ENCODE measurements at regions not wholly inside any gene's neighbourhood (a gene's known extent, or its start where the extent isn't known, plus 50 kb on each side); places are given as distances from the start of the nearest gene placed in this dataset.

DNA sequence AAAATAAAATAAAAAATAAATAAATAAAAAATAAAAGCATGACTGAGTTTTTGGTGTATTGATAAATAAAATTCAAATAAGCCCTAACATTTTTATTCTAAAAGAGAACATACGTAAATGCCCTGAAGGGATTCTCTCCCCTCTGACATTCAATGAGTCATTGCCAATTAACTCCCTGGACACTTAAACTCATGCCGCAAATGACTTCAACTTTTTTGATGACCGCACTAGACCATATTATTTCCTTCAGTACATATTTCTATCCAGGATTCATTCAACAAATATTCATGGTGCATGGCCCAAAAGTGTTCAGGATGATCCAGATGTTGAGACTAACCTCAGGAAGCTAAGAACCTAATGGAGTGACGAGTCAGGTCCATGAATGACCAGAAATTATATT is 195.9 kb upstream of the LRRN1 start:
- WGBS, 2 experiments (ENCODE audit: insufficient coverage in 2 of 2), result 90 to 97% methylated on average over 3 of the region's 4 CpGs
- Histone ChIP-seq H3K4me1 (ENCODE audit: control insufficient read depth, insufficient read depth, low read length, poor library complexity, severe bottlenecking) (peaks cover 6% of the 10 kb centered on the region), H3K4me3 (ENCODE audit: extremely low read depth, insufficient read depth, low read length, poor library complexity, severe bottlenecking) (no peak overlapping the region), H3K36me3 (ENCODE audit: control insufficient read depth, insufficient read depth, low read length) (no peaks in the 10 kb centered on the region), H3K27ac (ENCODE audit: low read depth, low read length, severe bottlenecking) (no peak overlapping the region), H3K9me3 (ENCODE audit: control insufficient read depth, low read length) (no peaks in the 10 kb centered on the region)

DNA sequence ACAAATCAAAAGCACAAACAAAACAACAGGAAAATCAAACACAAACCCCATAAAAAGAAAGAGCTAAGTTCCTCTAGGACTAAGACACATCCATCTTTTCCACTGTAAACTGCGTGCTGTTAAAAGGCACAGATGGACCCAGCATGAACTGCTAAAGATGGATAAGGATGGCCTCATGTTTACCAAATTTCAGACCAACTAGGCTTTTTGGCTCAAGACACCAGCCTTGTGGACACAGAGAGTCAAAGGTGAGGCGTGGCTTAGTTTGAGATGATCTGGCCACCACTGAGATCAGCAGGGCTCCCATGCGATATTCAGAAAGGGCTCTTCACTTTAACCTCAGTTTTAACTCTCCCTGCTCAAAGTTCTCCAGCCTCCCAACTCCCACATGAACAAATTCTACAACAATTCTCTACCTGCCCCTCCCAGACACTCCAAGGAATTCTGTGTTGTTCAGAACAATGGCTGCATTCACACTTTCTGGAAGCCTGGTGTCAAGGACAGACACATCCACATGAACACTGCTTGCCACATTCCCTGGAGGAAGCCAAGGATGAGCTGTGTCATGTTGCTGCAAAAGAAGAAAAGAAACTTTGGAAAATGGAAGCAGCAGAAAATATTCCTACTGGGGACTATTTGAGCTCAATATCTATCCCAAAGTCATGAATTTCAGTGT is 198.4 kb upstream of the LRRN1 start:
- WGBS, 2 experiments (ENCODE audit: insufficient coverage in 2 of 2), result 79 to 91% methylated on average over 2 to 3 of the region's 3 CpGs
- Histone ChIP-seq H3K36me3 (ENCODE audit: control insufficient read depth, insufficient read depth, low read length) (no peaks in the 10 kb centered on the region), H3K4me1 (ENCODE audit: control insufficient read depth, insufficient read depth, low read length, poor library complexity, severe bottlenecking) (peaks cover 6% of the 10 kb centered on the region), H3K4me3 (ENCODE audit: extremely low read depth, insufficient read depth, low read length, poor library complexity, severe bottlenecking) (no peak overlapping the region), H3K9me3 (ENCODE audit: control insufficient read depth, low read length) (no peaks in the 10 kb centered on the region), H3K27ac (ENCODE audit: low read depth, low read length, severe bottlenecking) (no peak overlapping the region)

DNA sequence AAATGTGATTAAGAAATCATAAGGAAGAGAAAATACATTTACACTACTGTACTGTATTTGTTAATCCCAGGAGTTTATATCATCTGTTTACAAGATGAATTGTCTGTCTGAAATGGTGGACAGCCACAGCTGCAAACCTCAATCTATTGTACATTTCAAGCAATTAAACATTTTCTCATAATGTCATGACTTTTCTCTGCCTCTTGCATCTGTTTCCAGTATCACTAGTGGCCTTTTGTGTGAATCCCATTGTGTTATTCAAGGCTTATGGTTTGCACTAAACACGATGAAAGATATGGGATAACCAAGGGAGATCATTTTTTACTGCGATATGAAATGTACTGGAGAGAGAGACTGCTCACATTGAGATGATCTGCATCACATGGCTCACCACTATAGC is 200.2 kb upstream of the LRRN1 start:
- no peak overlapping the region for H3K4me3 ChIP-seq (ENCODE audit: extremely low read depth, insufficient read depth, low read length, poor library complexity, severe bottlenecking)
- no peaks in the 10 kb centered on the region for H3K36me3 ChIP-seq (ENCODE audit: control insufficient read depth, insufficient read depth, low read length)
- H3K27ac ChIP-seq (ENCODE audit: low read depth, low read length, severe bottlenecking), result no peak overlapping the region
- H3K9me3 ChIP-seq (ENCODE audit: control insufficient read depth, low read length), result no peaks in the 10 kb centered on the region
- 94 to 100% methylated on average over 1 to 2 of the region's 2 CpGs for WGBS, 2 experiments (ENCODE audit: insufficient coverage in 2 of 2)
- H3K4me1 ChIP-seq (ENCODE audit: control insufficient read depth, insufficient read depth, low read length, poor library complexity, severe bottlenecking), result peaks cover 6% of the 10 kb centered on the region

DNA sequence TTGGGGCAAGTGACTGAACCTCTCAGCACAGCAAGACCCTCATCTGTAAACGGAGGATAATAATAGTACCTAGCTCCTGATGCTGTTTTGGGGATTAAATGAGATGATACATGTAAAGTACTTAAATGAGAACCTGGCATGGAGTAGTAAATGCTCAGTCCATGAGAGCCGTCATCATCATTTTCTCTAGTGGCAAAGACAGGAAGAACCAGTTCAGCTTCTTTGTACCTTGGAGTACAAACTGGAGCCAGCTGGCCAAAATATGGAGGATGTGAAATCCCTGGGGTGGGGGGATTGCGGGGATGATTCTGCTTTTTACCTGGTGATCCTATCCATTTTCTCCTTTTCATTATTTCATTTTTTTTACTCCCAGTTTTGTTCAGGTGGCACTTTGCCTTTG is 204.2 kb upstream of the LRRN1 start:
- 75 to 90% methylated on average over 1 to 2 of the region's 3 CpGs for WGBS, 2 experiments (ENCODE audit: insufficient coverage in 2 of 2)
- no peak overlapping the region for H3K4me3 ChIP-seq (ENCODE audit: extremely low read depth, insufficient read depth, low read length, poor library complexity, severe bottlenecking)
- no peak overlapping the region for H3K27ac ChIP-seq (ENCODE audit: low read depth, low read length, severe bottlenecking)
- no peaks in the 10 kb centered on the region for H3K9me3 ChIP-seq (ENCODE audit: control insufficient read depth, low read length)
- H3K36me3 ChIP-seq (ENCODE audit: control insufficient read depth, insufficient read depth, low read length), result no peaks in the 10 kb centered on the region
- no peaks in the 10 kb centered on the region for H3K4me1 ChIP-seq (ENCODE audit: control insufficient read depth, insufficient read depth, low read length, poor library complexity, severe bottlenecking)

DNA sequence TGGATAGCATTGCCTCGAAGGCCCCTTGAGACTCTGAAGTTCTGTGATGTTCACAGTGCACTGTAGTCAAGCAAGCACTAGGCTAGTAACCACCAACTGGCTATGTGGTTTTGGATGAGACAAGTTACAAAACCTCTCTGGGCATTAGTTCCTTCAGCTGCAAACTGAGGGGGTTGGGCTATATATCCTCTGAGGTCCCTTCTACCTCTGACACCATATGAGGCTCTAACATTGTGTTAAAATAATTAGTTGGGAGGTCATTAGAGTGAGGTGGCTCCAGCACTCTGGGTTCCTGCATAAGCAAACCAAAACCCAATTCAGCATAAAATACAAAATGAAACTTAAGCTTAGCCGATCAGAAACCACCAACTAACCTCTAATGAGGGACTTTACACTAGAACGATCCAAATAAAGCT is 209.5 kb upstream of the LRRN1 start:
- H3K27ac ChIP-seq (ENCODE audit: low read depth, low read length, severe bottlenecking), result no peak overlapping the region
- 86 to 90% methylated on average over 2 to 3 of the region's 3 CpGs for WGBS, 2 experiments (ENCODE audit: insufficient coverage in 2 of 2)
- no peaks in the 10 kb centered on the region for H3K36me3 ChIP-seq (ENCODE audit: control insufficient read depth, insufficient read depth, low read length)
- no peak overlapping the region for H3K4me3 ChIP-seq (ENCODE audit: extremely low read depth, insufficient read depth, low read length, poor library complexity, severe bottlenecking)
- H3K4me1 ChIP-seq (ENCODE audit: control insufficient read depth, insufficient read depth, low read length, poor library complexity, severe bottlenecking), result no peaks in the 10 kb centered on the region
- no peaks in the 10 kb centered on the region for H3K9me3 ChIP-seq (ENCODE audit: control insufficient read depth, low read length)

DNA sequence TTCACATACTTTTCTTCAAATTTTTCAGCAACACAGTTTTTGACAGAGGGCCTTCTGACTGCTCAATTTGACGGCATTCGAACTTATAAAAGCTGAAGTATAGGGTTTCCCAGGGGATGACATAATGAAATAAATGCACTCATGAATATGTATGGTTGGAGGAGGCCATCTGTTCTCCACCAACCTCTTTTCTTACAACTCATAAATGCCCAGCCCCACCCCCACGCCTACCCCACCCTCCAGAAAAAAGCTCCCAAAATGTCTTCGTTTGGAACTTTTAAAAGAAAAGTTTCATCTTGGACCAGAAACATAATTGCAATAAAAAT is 211.6 kb upstream of the LRRN1 start:
- no CpG with 5 or more reads among the region's 4 CpGs for WGBS, 2 experiments (ENCODE audit: insufficient coverage in 2 of 2)
- peak overlapping the region; percentile 20 for H3K27ac ChIP-seq (ENCODE audit: low read depth, low read length, severe bottlenecking)
- no peaks in the 10 kb centered on the region for H3K4me1 ChIP-seq (ENCODE audit: control insufficient read depth, insufficient read depth, low read length, poor library complexity, severe bottlenecking)
- no peaks in the 10 kb centered on the region for H3K9me3 ChIP-seq (ENCODE audit: control insufficient read depth, low read length)
- H3K4me3 ChIP-seq (ENCODE audit: extremely low read depth, insufficient read depth, low read length, poor library complexity, severe bottlenecking), result no peak overlapping the region
- H3K36me3 ChIP-seq (ENCODE audit: control insufficient read depth, insufficient read depth, low read length), result no peaks in the 10 kb centered on the region

DNA sequence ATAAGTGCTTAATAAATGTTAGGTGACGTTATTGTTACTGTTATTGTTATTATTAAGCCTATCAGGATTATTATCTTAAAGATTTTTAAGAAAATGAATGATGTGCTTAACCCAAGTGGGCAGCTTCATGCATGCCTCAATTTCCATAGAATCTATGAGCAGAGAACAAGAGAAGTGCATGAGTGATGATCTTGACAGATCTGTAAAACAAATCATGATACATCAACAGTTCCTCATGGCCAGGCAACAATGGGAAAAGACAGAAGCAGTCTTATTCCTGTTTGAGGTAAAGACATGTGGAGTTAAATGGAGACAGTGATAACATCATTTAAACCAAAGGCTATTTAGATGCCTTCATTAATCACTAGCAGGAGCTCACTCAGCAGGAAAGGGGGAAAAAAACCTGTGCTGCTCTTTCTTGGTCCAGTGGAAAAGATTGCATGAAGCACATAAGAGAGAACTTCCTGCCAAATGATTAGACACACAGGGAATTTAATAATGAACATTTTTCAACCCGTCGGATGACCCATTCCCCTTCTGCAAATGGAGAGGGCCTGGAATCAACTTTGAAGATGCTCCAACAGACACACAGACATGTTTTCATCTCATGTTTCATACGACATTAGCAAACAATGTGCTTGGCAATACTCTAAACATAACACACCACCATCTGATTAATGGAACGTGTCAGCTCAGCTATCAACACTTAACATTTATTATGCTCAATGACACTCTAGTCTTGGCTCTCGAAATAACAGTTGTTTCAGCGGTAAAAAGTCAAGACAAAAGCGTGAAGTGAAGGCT is 212.2 kb upstream of the LRRN1 start:
- 86 to 93% methylated on average over 7 of the region's 8 CpGs for WGBS, 2 experiments (ENCODE audit: insufficient coverage in 2 of 2)
- peak overlapping the region; percentile 20 for H3K27ac ChIP-seq (ENCODE audit: low read depth, low read length, severe bottlenecking)
- no peak overlapping the region for H3K4me3 ChIP-seq (ENCODE audit: extremely low read depth, insufficient read depth, low read length, poor library complexity, severe bottlenecking)
- H3K4me1 ChIP-seq (ENCODE audit: control insufficient read depth, insufficient read depth, low read length, poor library complexity, severe bottlenecking), result no peaks in the 10 kb centered on the region
- no peaks in the 10 kb centered on the region for H3K36me3 ChIP-seq (ENCODE audit: control insufficient read depth, insufficient read depth, low read length)
- H3K9me3 ChIP-seq (ENCODE audit: control insufficient read depth, low read length), result no peaks in the 10 kb centered on the region

DNA sequence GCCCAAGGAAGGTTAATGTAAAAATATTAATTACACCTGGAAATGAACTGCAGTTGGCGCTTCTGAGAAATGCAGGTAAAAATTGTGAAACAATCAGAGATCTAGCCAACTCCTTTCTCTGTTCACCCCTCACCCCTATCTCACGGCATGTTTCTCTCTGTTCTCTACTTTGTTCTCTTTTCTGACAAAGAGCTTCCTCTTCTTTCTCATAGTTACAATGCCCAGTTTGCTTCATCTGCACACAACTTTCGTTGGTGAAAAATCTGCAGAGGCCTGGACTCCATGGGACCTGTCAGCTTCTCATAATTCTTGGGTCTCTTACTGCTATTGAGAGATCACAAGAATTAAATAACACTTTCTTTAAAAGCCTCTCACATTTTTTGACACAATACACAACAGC is 212.9 kb upstream of the LRRN1 start:
- Histone ChIP-seq H3K27ac (ENCODE audit: low read depth, low read length, severe bottlenecking) (no peak overlapping the region), H3K36me3 (ENCODE audit: control insufficient read depth, insufficient read depth, low read length) (no peaks in the 10 kb centered on the region)
- WGBS, 2 experiments (ENCODE audit: insufficient coverage in 2 of 2), result 85 to 93% methylated on average over 2 to 3 of the region's 3 CpGs

DNA sequence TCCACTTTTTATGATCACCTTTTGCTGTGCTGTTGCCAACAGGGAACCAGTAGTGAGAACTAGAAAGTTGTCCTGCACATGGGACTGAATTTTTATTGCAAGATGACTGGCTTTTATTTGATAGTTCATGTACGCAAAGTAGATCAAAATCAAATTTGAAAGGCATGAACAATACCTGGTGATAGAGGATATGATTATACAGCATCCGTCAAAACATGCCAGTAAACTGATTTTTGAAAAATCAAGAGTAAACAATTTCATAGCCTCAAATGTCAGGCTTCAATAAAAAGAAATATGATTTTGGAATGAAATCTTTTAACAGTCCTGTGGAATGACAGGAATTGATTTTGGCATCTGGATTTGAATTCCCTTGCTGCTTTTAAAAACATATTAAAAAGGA is 219.6 kb upstream of the LRRN1 start:
- Histone ChIP-seq H3K4me1 (ENCODE audit: control insufficient read depth, insufficient read depth, low read length, poor library complexity, severe bottlenecking) (no peaks in the 10 kb centered on the region), H3K36me3 (ENCODE audit: control insufficient read depth, insufficient read depth, low read length) (no peaks in the 10 kb centered on the region), H3K4me3 (ENCODE audit: extremely low read depth, insufficient read depth, low read length, poor library complexity, severe bottlenecking) (no peak overlapping the region), H3K27ac (ENCODE audit: low read depth, low read length, severe bottlenecking) (no peak overlapping the region), H3K9me3 (ENCODE audit: control insufficient read depth, low read length) (no peaks in the 10 kb centered on the region)
- 100% methylated on average over 1 to 2 of the region's 2 CpGs for WGBS, 2 experiments (ENCODE audit: insufficient coverage in 2 of 2)

More for the DNA sequence above, 212.9 kb upstream of the LRRN1 start:
- Histone ChIP-seq H3K9me3 (ENCODE audit: control insufficient read depth, low read length) (no peaks in the 10 kb centered on the region), H3K4me1 (ENCODE audit: control insufficient read depth, insufficient read depth, low read length, poor library complexity, severe bottlenecking) (no peaks in the 10 kb centered on the region), H3K4me3 (ENCODE audit: extremely low read depth, insufficient read depth, low read length, poor library complexity, severe bottlenecking) (no peak overlapping the region)

DNA sequence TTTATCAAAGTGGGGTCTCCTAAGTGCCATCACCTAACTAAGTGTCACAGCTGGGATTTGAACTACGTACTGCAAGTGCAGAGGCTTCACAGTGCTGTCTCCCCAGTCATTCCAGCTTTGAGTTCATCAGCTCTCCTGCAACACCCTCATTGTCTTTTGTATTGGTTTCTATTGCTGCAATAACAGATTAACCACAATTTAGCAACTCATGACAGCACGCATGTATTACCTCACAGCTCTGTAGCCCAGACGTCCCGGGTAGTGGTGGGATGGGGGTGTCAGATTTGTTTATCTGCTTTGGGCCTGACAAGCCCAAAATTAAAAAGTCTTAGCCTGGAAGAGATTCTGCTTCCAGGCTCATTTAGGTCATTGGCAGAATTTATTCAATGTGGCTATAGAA is 220.5 kb upstream of the LRRN1 start:
- H3K36me3 ChIP-seq (ENCODE audit: control insufficient read depth, insufficient read depth, low read length), result no peaks in the 10 kb centered on the region
- no peak overlapping the region for H3K27ac ChIP-seq (ENCODE audit: low read depth, low read length, severe bottlenecking)
- no peaks in the 10 kb centered on the region for H3K9me3 ChIP-seq (ENCODE audit: control insufficient read depth, low read length)
- H3K4me1 ChIP-seq (ENCODE audit: control insufficient read depth, insufficient read depth, low read length, poor library complexity, severe bottlenecking), result no peaks in the 10 kb centered on the region
- no peak overlapping the region for H3K4me3 ChIP-seq (ENCODE audit: extremely low read depth, insufficient read depth, low read length, poor library complexity, severe bottlenecking)
- 83 to 100% methylated on average over 2 to 3 of the region's 4 CpGs for WGBS, 2 experiments (ENCODE audit: insufficient coverage in 2 of 2)

DNA sequence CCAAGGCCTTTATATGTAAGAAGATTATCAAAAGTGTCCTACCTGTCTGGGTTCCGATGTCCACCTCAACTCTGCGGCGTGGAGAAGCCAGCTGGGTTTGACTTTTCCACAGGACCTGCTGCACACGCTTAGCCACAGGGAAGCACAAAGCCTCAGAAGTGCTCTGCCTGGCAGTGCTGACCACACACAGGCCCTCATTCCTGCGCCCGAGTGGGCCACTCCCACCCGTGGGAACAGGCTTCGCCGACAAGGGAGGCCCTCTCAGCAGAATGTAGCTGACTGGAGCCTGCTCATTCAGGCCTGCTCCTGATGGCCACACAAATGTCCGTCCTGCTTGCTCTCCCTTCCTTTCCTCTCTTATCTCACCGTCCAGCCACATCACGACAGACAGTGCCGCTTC is 221.4 kb upstream of the LRRN1 start:
- Histone ChIP-seq H3K4me3 (ENCODE audit: extremely low read depth, insufficient read depth, low read length, poor library complexity, severe bottlenecking) (no peak overlapping the region), H3K36me3 (ENCODE audit: control insufficient read depth, insufficient read depth, low read length) (no peaks in the 10 kb centered on the region), H3K27ac (ENCODE audit: low read depth, low read length, severe bottlenecking) (no peak overlapping the region), H3K4me1 (ENCODE audit: control insufficient read depth, insufficient read depth, low read length, poor library complexity, severe bottlenecking) (no peaks in the 10 kb centered on the region), H3K9me3 (ENCODE audit: control insufficient read depth, low read length) (no peaks in the 10 kb centered on the region)
- WGBS, 2 experiments (ENCODE audit: insufficient coverage in 2 of 2), result 86 to 90% methylated on average over 12 of the region's 13 CpGs

Data from mesodermal cell (in vitro differentiated cells).